Testis (tissue), 2 donors: ENCODE measurements at regions not wholly inside any gene's neighbourhood (a gene's known extent, or its start where the extent isn't known, plus 50 kb on each side); places are given as distances from the start of the nearest gene placed in this dataset.
A peak's percentile ranks its signal among the peaks of the same experiment; 100 is the strongest.

Experiments used
- DNase-seq: peaks from one replicate; pipeline ENCODE4 v3.0.0-alpha.2; 2019
- H3K27ac ChIP-seq, 2 donors: fragments of 200-600 bp; sonication (generic); one replicate each; pipeline ENCODE4 v1.5.1; 2019
- H3K27me3 ChIP-seq: fragments of 200-600 bp; sonication (generic); one replicate; pipeline ENCODE4 v1.5.1; 2019
- H3K36me3 ChIP-seq: fragments of 200-600 bp; sonication (generic); one replicate; pipeline ENCODE4 v1.5.1; 2017; ENCODE audit warnings: low read depth; ENCODE audit errors: missing control alignments
- H3K4me1 ChIP-seq: fragments of 200-600 bp; sonication (generic); one replicate; pipeline ENCODE4 v1.5.1; 2019
- H3K4me3 ChIP-seq, 2 donors: fragments of 200-600 bp; sonication (generic); one replicate each; pipeline ENCODE4 v1.5.1; 2017 to 2019
- H3K9me3 ChIP-seq: fragments of 200-600 bp; sonication (generic); one replicate; pipeline ENCODE4 v1.5.1; 2017
- POLR2A ChIP-seq: fragments of 450-650 bp; IDR thresholded peaks from one replicate; pipeline ENCODE4 v1.6.1; 2017; ENCODE audit warnings: antibody characterized with exemption, mild to moderate bottlenecking, moderate library complexity
- WGBS, 2 donors: methylation state at CpG; one replicate each; pipeline ENCODE4 v1.1.5; 2018; 5-methylcytosine and 5-hydroxymethylcytosine counted together
- intact Hi-C: fragments of 100-400 bp; cut with DNase I; formaldehyde crosslinking; loops from one replicate; pipeline ENCODE4 v1.15.1; 2023; ENCODE audit warnings: low total_unique reads
- TF ChIP-seq, protein P1 (sequence below), 3 experiments: fragments of 450-650 bp in 2 of 3; fragments of 200-600 bp in 1 of 3; sonication (generic) in 1 of 3; IDR thresholded peaks; one replicate each; pipeline ENCODE4 v1.5.1; 2016 to 2019; ENCODE audit warnings: antibody characterized with exemption in 3 of 3, mild to moderate bottlenecking in 2 of 3, moderate library complexity in 1 of 3

DNA sequence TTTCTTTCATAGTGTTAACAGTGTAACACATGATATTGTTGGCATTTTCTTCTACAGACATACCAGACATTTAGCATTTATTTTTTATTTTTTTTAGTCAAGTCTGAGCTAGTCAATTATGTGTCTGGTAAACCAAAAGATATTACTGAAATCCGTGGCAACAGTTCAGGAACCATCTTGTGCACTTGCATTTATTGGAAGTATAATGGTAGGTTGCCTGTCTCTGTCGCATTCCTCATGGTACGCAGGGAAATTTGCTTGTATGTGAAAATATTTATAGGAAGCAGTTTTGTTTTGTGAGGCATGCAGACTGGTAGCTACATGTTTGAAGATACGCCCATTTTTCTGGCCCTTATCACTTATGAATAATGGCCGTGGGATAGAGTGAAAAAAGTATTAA lies 186.1 kb upstream of the SLC38A2 start:
- peaks cover 22% of the 10 kb centered on the region for H3K4me1 ChIP-seq
- H3K27ac ChIP-seq, result no peak overlapping the region
- no peak for DNase-seq
- no peaks in the 10 kb centered on the region for H3K36me3 ChIP-seq
- no peaks in the 10 kb centered on the region for H3K27me3 ChIP-seq
- WGBS, 2 donors, result 78 to 86% methylated on average over 5 of the region's 5 CpGs
- H3K4me3 ChIP-seq, result no peak overlapping the region
- intact Hi-C loops, result no loop called here
- TF ChIP-seq, protein P1, sequence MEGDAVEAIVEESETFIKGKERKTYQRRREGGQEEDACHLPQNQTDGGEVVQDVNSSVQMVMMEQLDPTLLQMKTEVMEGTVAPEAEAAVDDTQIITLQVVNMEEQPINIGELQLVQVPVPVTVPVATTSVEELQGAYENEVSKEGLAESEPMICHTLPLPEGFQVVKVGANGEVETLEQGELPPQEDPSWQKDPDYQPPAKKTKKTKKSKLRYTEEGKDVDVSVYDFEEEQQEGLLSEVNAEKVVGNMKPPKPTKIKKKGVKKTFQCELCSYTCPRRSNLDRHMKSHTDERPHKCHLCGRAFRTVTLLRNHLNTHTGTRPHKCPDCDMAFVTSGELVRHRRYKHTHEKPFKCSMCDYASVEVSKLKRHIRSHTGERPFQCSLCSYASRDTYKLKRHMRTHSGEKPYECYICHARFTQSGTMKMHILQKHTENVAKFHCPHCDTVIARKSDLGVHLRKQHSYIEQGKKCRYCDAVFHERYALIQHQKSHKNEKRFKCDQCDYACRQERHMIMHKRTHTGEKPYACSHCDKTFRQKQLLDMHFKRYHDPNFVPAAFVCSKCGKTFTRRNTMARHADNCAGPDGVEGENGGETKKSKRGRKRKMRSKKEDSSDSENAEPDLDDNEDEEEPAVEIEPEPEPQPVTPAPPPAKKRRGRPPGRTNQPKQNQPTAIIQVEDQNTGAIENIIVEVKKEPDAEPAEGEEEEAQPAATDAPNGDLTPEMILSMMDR (IDR thresholded peaks at IDR 0.05), result no peak
- no peak for TF ChIP-seq POLR2A
- H3K9me3 ChIP-seq, result no peaks in the 10 kb centered on the region

- no peaks in the 10 kb centered on the region for H3K27me3 ChIP-seq
- H3K9me3 ChIP-seq, result no peaks in the 10 kb centered on the region
- WGBS, 2 donors, result 69 to 73% methylated on average over 5 of the region's 5 CpGs
- TF ChIP-seq, protein P1 (IDR thresholded peaks at IDR 0.05), result no peak
- TF ChIP-seq POLR2A, result no peak
- no peaks in the 10 kb centered on the region for H3K36me3 ChIP-seq
- H3K4me1 ChIP-seq, result peaks cover 22% of the 10 kb centered on the region
- no peak overlapping the region for H3K4me3 ChIP-seq
- DNase-seq, result no peak
- H3K27ac ChIP-seq, result peak overlapping the region in 1 of 2 donors; percentile 5
- intact Hi-C loops, result no loop called here
Observed at GRCh38 chr12:46557539-46558373, 185.2 kb upstream of the SLC38A2 start.

- H3K4me1 ChIP-seq, result peaks cover 22% of the 10 kb centered on the region
- 64 to 73% methylated on average over 6 of the region's 6 CpGs for WGBS, 2 donors
- no peak overlapping the region for H3K27ac ChIP-seq
- no peak overlapping the region for H3K4me3 ChIP-seq
- intact Hi-C loops, result no loop called here
- DNase-seq, result no peak
- no peaks in the 10 kb centered on the region for H3K27me3 ChIP-seq
- no peaks in the 10 kb centered on the region for H3K36me3 ChIP-seq
- H3K9me3 ChIP-seq, result no peaks in the 10 kb centered on the region
- TF ChIP-seq, protein P1 (IDR thresholded peaks at IDR 0.05), result no peak
- no peak for TF ChIP-seq POLR2A
Observed at GRCh38 chr12:46556819-46557524, 184.4 kb upstream of the SLC38A2 start.

DNA sequence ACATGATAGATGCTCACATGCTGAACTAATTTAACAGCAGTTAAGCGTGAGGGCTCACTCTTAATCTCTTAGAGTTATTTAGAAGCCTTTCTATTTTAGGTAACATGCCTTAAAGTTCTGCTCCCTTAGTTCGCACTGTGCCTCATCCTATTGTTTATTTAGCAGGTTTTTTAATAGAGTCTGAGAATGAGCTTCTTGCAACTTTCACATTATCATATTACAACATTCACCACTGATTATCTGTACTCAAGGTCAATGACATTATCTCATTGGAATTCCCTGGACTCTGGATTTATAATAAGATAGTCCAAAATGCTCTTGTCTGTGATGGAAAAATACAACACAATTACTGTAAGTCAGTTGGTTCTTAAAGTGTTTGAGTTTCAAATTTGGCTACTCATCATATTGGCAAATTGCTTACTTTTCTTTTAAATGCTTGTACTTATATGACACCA lies 183.6 kb upstream of the SLC38A2 start:
- H3K27ac ChIP-seq, result peak overlapping the region in 1 of 2 donors; percentile 60
- TF ChIP-seq, protein P1 (IDR thresholded peaks at IDR 0.05), result no peak
- no peak for TF ChIP-seq POLR2A
- 21 to 31% methylated on average over 2 of the region's 2 CpGs for WGBS, 2 donors
- no peak overlapping the region for H3K4me3 ChIP-seq
- intact Hi-C loops, result no loop called here
- H3K9me3 ChIP-seq, result no peaks in the 10 kb centered on the region
- H3K4me1 ChIP-seq, result peaks cover 22% of the 10 kb centered on the region
- H3K27me3 ChIP-seq, result no peaks in the 10 kb centered on the region
- no peak for DNase-seq
- H3K36me3 ChIP-seq, result no peaks in the 10 kb centered on the region
